ENCODE measurements at regions not wholly inside any gene's neighbourhood (a gene's known extent, or its start where the extent isn't known, plus 50 kb on each side); places are given as distances from the start of the nearest gene placed in this dataset.

DNA sequence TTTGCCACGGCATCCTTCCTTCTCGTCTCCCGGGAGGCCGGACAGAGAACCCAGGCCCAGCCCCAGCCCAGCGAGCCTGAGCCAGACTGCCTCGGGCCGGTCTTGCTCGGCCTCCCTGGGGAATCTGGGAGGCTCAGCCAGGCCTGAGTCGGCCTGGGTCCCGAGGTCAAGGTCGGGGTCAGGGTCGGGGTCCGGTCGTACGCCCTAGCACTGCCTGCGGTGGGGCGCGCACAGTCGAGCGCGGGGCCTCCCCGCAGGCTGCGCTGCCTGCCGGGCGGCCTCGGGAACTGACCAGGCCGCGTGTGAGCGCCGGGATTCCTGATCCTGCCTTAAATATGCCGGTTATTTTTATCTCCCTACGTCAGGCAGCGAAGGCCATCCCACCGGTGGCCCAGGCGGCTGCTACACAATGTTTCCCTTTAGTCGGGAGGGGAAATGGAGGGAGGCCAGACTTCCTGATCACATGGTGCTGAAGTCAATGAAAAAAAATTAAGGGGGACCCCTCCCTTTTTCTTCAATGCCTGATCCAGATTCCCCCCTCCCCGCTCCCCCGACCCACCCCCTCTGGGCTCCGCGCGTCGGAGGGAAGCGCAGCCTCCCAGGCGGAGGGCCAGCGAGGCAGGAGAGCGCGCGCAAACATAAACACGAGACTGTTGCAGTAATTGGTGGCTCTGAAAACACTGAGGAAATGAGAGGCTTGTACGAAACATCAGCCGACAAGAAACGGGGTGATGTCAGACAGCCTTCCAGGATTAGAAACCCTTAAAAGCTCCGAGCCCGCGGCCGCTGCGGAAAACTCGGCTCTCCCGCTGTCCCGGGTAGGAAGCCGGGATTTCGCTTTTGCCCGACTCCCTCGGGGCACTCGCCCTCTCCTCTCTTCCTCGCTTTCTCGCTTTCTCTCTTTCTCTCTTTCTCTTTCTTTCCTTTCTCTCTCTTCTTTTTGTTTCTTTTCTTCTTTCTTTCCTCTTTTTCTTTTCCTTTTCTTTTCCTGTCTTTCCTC, 148.2 kb upstream of the KLF4 start:
- Histone ChIP-seq H3K4me3 (peak overlapping the region; percentile 42 to 52 (median 45)), H3K27ac (peak overlapping the region; percentile 87 to 97 (median 93)), H3K27me3 (peaks cover 0 to 4% (median 0%) of the 10 kb centered on the region in 3 donors), H3K36me3 (no peaks in the 10 kb centered on the region), H3K9me3 (no peaks in the 10 kb centered on the region), H3K4me1 (peaks cover 18 to 36% (median 26%) of the 10 kb centered on the region in 4 donors)
- peak; percentile 68 to 97 for DNase-seq
- intact Hi-C loops (cut with DNase I; ENCODE audit: low total_unique reads): loop anchor here (5.0 kb wide), 1 partner anchor 110 kb away; no protein-coding TSS in a partner anchor
- WGBS, 5 donors: 2 to 22% (median 15%) methylated on average over 43 to 67 of the region's 67 CpGs
- TF ChIP-seq, protein P1, sequence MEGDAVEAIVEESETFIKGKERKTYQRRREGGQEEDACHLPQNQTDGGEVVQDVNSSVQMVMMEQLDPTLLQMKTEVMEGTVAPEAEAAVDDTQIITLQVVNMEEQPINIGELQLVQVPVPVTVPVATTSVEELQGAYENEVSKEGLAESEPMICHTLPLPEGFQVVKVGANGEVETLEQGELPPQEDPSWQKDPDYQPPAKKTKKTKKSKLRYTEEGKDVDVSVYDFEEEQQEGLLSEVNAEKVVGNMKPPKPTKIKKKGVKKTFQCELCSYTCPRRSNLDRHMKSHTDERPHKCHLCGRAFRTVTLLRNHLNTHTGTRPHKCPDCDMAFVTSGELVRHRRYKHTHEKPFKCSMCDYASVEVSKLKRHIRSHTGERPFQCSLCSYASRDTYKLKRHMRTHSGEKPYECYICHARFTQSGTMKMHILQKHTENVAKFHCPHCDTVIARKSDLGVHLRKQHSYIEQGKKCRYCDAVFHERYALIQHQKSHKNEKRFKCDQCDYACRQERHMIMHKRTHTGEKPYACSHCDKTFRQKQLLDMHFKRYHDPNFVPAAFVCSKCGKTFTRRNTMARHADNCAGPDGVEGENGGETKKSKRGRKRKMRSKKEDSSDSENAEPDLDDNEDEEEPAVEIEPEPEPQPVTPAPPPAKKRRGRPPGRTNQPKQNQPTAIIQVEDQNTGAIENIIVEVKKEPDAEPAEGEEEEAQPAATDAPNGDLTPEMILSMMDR (IDR thresholded peaks at IDR 0.05): peak in 2 of 7 experiments; percentile 6 to 10
- TF ChIP-seq POLR2AphosphoS5 (IDR thresholded peaks at IDR 0.05): peak; percentile 97 to 98 (median 98)
- TF ChIP-seq EP300 (IDR thresholded peaks at IDR 0.05): peak; percentile 46
- TF ChIP-seq POLR2A (IDR thresholded peaks at IDR 0.05): peak in 2 of 4 donors; percentile 42 to 79

DNA sequence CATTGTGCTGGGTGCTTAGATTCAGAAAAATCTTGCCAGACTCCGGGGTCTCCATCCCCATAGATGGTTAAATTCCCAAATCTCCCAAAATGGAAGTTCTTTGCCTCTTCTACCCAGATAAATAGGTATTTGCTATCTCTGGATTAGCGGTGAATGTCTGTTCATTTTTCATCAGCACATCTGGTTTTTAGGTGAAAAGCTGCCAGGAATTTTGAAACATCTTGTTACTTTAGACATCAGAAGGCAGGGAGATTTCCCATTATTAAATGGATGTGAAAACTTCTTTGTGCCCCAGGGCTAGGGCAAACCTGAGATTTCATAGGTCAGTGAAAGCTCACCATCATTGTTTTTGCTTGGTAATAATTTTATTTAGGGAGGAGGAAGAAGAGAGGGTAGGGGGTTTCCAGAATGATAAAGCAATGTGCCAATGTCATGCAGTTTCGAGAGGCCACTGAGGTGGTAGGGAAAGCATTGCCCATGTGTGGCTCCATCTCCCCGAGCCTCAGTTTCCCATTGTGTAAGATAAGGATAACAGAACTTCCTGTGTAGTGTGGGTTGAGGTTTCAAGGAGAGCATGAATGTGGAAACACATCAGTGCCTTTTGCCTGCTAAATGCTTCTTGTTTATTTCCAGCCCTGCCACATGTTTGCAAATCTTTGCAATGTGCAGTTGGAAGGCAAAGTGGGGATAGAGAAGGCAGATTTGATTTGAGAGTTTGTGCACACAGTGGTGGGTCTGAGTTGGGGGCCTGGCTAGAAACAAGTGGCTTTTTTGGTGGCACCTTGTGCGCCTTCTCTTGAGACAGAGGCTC, 147.2 kb upstream of the KLF4 start:
- intact Hi-C loops (cut with DNase I; ENCODE audit: low total_unique reads): loop anchor here (5.0 kb wide), 1 partner anchor 111 kb away; no protein-coding TSS in a partner anchor
- Histone ChIP-seq H3K4me3 (peak overlapping the region in 2 of 4 donors; percentile 43 to 47), H3K27me3 (peaks cover 0 to 4% (median 0%) of the 10 kb centered on the region in 3 donors), H3K4me1 (peaks cover 18 to 36% (median 26%) of the 10 kb centered on the region in 4 donors), H3K27ac (peak overlapping the region; percentile 87 to 97 (median 93)), H3K9me3 (no peaks in the 10 kb centered on the region), H3K36me3 (no peaks in the 10 kb centered on the region)
- DNase-seq: no peak
- TF ChIP-seq EP300 (IDR thresholded peaks at IDR 0.05) (no peak), POLR2A (IDR thresholded peaks at IDR 0.05) (no peak), POLR2AphosphoS5 (IDR thresholded peaks at IDR 0.05) (no peak)
- TF ChIP-seq, protein P1 (IDR thresholded peaks at IDR 0.05): no peak
- WGBS, 5 donors: 76 to 88% (median 84%) methylated on average over 5 of the region's 5 CpGs

DNA sequence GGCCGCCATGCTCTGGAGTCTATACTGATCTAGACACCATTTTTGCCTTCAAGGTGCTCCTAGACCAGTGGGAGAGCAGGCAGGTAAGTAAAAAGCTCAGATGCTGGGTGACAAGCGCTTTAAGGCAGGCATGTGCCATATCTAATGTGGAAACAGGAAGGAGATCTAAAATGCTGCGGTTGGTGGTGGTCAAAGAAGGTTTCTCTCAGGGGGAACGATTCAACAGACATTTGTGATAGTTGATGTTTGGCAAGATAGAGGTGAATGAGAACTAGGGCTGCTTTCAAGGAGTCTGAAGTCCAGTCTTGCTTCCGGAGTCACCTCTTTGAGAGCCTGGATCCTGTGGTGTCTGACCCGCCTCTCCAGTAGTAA, 146.2 kb upstream of the KLF4 start:
- H3K9me3 ChIP-seq: no peaks in the 10 kb centered on the region
- no peaks in the 10 kb centered on the region for H3K36me3 ChIP-seq
- H3K4me1 ChIP-seq: peaks cover 18 to 36% (median 26%) of the 10 kb centered on the region in 4 donors
- WGBS, 5 donors: 75 to 93% (median 82%) methylated on average over 6 of the region's 6 CpGs
- no peak overlapping the region for H3K4me3 ChIP-seq
- peak overlapping the region in 1 of 5 donors; percentile 97 for H3K27ac ChIP-seq
- no peak for TF ChIP-seq POLR2AphosphoS5 (IDR thresholded peaks at IDR 0.05)
- no peak for TF ChIP-seq EP300 (IDR thresholded peaks at IDR 0.05)
- TF ChIP-seq POLR2A (IDR thresholded peaks at IDR 0.05): no peak
- TF ChIP-seq, protein P1 (IDR thresholded peaks at IDR 0.05): no peak
- no peak for DNase-seq
- peaks cover 0 to 4% (median 0%) of the 10 kb centered on the region in 3 donors for H3K27me3 ChIP-seq
- intact Hi-C loops (cut with DNase I; ENCODE audit: low total_unique reads): loop anchor here (5.0 kb wide), 1 partner anchor 112 kb away; no protein-coding TSS in a partner anchor
